Endothelial cell of umbilical vein (primary cell): ENCODE measurements at regions not wholly inside any gene's neighbourhood (a gene's known extent, or its start where the extent isn't known, plus 50 kb on each side); places are given as distances from the start of the nearest gene placed in this dataset.

ENCODE experiments used
- BruUV-seq: library from RNA; stranded (reverse); fragments of 400-500 nt; replicated peaks from 2 replicates; lab custom pipeline; 2021; lab: Mats Ljungman, UMichigan
- CTCF ChIA-PET: fragments of 300-600, 350-600 bp; sonication (Branson Sonifier 250); formaldehyde crosslinking; loops from one replicate; lab custom pipeline; 2021; ENCODE audit warnings: antibody characterized with exemption, inconsistent platforms; lab: Charles Lee
- POLR2A ChIA-PET: fragments of 300-600, 350-600 bp; sonication (Branson Sonifier 250); formaldehyde crosslinking; loops from one replicate; lab custom pipeline; 2021; ENCODE audit warnings: antibody characterized with exemption, inconsistent platforms; lab: Charles Lee
- DNase-seq: peaks from one replicate; pipeline ENCODE4 v3.0.0-alpha.2; 2011; ENCODE audit warnings: low read depth, low spot score
- FAIRE-seq: peaks from 2 replicates; lab custom pipeline; 2011; peaks lifted over from hg19 to GRCh38; lab: Jason Lieb, UNC
- H2AFZ ChIP-seq: 2 replicates; pipeline ENCODE4 v1.6.0; 2012; ENCODE audit warnings: low read depth, low read length, control low read depth, inconsistent platforms
- H3K27ac ChIP-seq: 2 replicates; pipeline ENCODE4 v1.5.1; 2011; ENCODE audit warnings: low read depth, mild to moderate bottlenecking, control low read depth, low read length, moderate library complexity; ENCODE audit not compliant: insufficient read depth
- H3K27me3 ChIP-seq, 2 experiments: 2 replicates each; pipeline versions ENCODE4 v1.6.0 to v1.6.1; 2011; ENCODE audit warnings: low read length in 2 of 2, mixed read lengths in 1 of 2; ENCODE audit not compliant: control insufficient read depth in 2 of 2, insufficient read depth in 2 of 2
- H3K36me3 ChIP-seq, 2 experiments: 2 replicates in 1 of 2; 3 replicates in 1 of 2; pipeline ENCODE4 v1.5.1; 2011; ENCODE audit warnings: low read length in 2 of 2, mild to moderate bottlenecking in 1 of 2, moderate library complexity in 1 of 2; ENCODE audit not compliant: control insufficient read depth in 2 of 2, insufficient read depth in 2 of 2; ENCODE audit errors: extremely low read depth in 1 of 2
- H3K4me1 ChIP-seq: 3 replicates; pipeline ENCODE4 v1.5.1; 2011; ENCODE audit warnings: mild to moderate bottlenecking, low read length; ENCODE audit not compliant: control insufficient read depth, insufficient read depth; ENCODE audit errors: extremely low read depth
- H3K4me2 ChIP-seq: 2 replicates; pipeline ENCODE4 v1.6.1; 2011; ENCODE audit warnings: low read length, control low read depth, mixed read lengths; ENCODE audit not compliant: insufficient read depth
- H3K4me3 ChIP-seq, 3 experiments: fragments of 200-600 bp in 1 of 3; sonication (generic), shearing (Covaris generic) in 1 of 3; replicated peaks in 1 of 3; 2 replicates each; pipeline ENCODE4 v1.5.1; 2011 to 2016; ENCODE audit warnings: control low read depth in 3 of 3, low read length in 3 of 3, mild to moderate bottlenecking in 2 of 3, inconsistent platforms in 1 of 3, low read depth in 1 of 3, moderate library complexity in 1 of 3; ENCODE audit not compliant: insufficient read depth in 1 of 3
- H3K79me2 ChIP-seq: 2 replicates; pipeline ENCODE4 v1.6.0; 2012; ENCODE audit warnings: low read length, inconsistent platforms; ENCODE audit not compliant: control insufficient read depth, insufficient read depth
- H3K9ac ChIP-seq: replicated peaks from 2 replicates; pipeline ENCODE3; 2011; ENCODE audit warnings: low read length, control low read depth; ENCODE audit not compliant: insufficient read depth; ENCODE audit errors: extremely low read depth
- H3K9me1 ChIP-seq: replicated peaks from 3 replicates; pipeline ENCODE4 v1.6.0; 2011; ENCODE audit warnings: mild to moderate bottlenecking, low read length; ENCODE audit not compliant: control insufficient read depth, insufficient read depth; ENCODE audit errors: extremely low read depth
- H3K9me3 ChIP-seq: replicated peaks from 2 replicates; pipeline ENCODE4 v1.5.1; 2012; ENCODE audit warnings: low read length, inconsistent platforms; ENCODE audit not compliant: control insufficient read depth, insufficient read depth
- H4K20me1 ChIP-seq: replicated peaks from 2 replicates; pipeline ENCODE3; 2011; ENCODE audit warnings: mild to moderate bottlenecking, low read length; ENCODE audit not compliant: control insufficient read depth, insufficient read depth; ENCODE audit errors: extremely low read depth
- CTCF ChIP-seq, 2 donors: IDR thresholded peaks; 1 replicate in 1 of 2; 2 replicates in 1 of 2; pipeline ENCODE4 v1.5.1; 2011; ENCODE audit warnings: low read length in 2 of 2, mild to moderate bottlenecking in 2 of 2, moderate library complexity in 2 of 2, control low read depth in 1 of 2, inconsistent platforms in 1 of 2, low read depth in 1 of 2; ENCODE audit not compliant: insufficient read depth in 1 of 2; ENCODE audit errors: extremely low read depth in 1 of 2
- EZH2 ChIP-seq: IDR thresholded peaks from 2 replicates; pipeline ENCODE4 v1.6.1; 2012; ENCODE audit warnings: borderline replicate concordance, low read depth, mild to moderate bottlenecking, moderate library complexity, low read length, inconsistent platforms; ENCODE audit not compliant: severe bottlenecking
- FOS ChIP-seq: IDR thresholded peaks from 2 replicates; pipeline ENCODE4 v1.6.1; 2011; ENCODE audit warnings: mild to moderate bottlenecking, low read length, moderate library complexity, borderline replicate concordance; ENCODE audit not compliant: insufficient read depth
- GATA2 ChIP-seq: IDR thresholded peaks from 2 replicates; pipeline ENCODE4 v1.7.0; 2011; ENCODE audit warnings: low read depth, mild to moderate bottlenecking, moderate library complexity, mixed read lengths, low read length; ENCODE audit not compliant: insufficient read length, insufficient read depth
- JUN ChIP-seq: IDR thresholded peaks from 2 replicates; pipeline ENCODE4 v1.6.1; 2011; ENCODE audit warnings: borderline replicate concordance, low read depth; ENCODE audit not compliant: insufficient read length, insufficient read depth
- MAX ChIP-seq: IDR thresholded peaks from 2 replicates; pipeline ENCODE4 v1.6.1; 2011; ENCODE audit not compliant: insufficient read depth, insufficient read length
- MYC ChIP-seq: IDR thresholded peaks from one replicate; pipeline ENCODE4 v1.6.1; 2011; ENCODE audit warnings: mild to moderate bottlenecking, low read depth, low read length
- POLR2A ChIP-seq: IDR thresholded peaks from 2 replicates; pipeline ENCODE4 v1.6.1; 2012; ENCODE audit warnings: low read depth, mild to moderate bottlenecking, control low read depth, low read length
- POLR2AphosphoS5 ChIP-seq: IDR thresholded peaks from 2 replicates; pipeline ENCODE4 v1.6.1; 2012; ENCODE audit warnings: low read depth, mild to moderate bottlenecking, control low read depth, low read length, moderate library complexity; ENCODE audit not compliant: insufficient read depth
- dilution Hi-C: fragments of 300-500 bp; cut with MboI; formaldehyde crosslinking; loops from one replicate; pipeline ENCODE4 v1.15.0; 2019; ENCODE audit warnings: low sequenced_read_pairs; ENCODE audit not compliant: extremely low pct_ligation_motif_present
- intact Hi-C: fragments of 100-400 bp; cut with micrococcal nuclease; formaldehyde crosslinking; loops from one replicate; pipeline ENCODE4 v1.10.0; 2022

- Histone ChIP-seq H3K4me2 (no peak overlapping the region), H3K79me2 (no peaks in the 10 kb centered on the region), H3K9ac (no peak overlapping the region), H2AFZ (no peak overlapping the region), H3K9me3 (peaks cover 4% of the 10 kb centered on the region), H3K4me1 (no peaks in the 10 kb centered on the region), H3K4me3 (no peak overlapping the region), H3K27ac (no peak overlapping the region), H3K27me3 (no peaks in the 10 kb centered on the region), H3K36me3 (no peaks in the 10 kb centered on the region), H3K9me1 (no peaks in the 10 kb centered on the region), H4K20me1 (no peaks in the 10 kb centered on the region)
- no peak for DNase-seq
- no peak for FAIRE-seq
- ChIA-PET POLR2A (no interaction called here), CTCF (no interaction called here)
- no TSS peak for BruUV-seq
- intact Hi-C loops (no loop called here), dilution Hi-C loops (loop anchor here (25.0 kb wide), 1 partner anchor 133 kb away; no protein-coding TSS in a partner anchor)
- no peak for TF ChIP-seq JUN
- TF ChIP-seq MYC = no peak
- TF ChIP-seq CTCF (IDR thresholded peaks at IDR 0.05; ENCODE audit: extremely low read depth in 1 of 2, insufficient read depth in 1 of 2, low read depth in 1 of 2, low read length in 2 of 2) = no peak
- no peak for TF ChIP-seq MAX
- TF ChIP-seq POLR2AphosphoS5 = no peak
- no peak for TF ChIP-seq GATA2
- no peak for TF ChIP-seq FOS
- no peak for TF ChIP-seq POLR2A
- no peak for TF ChIP-seq EZH2
These were observed 64.8 kb upstream of the CLSTN2 start for GRCh38 chr3:139870000-139870675.
